ENCODE measurements at regions not wholly inside any gene's neighbourhood (a gene's known extent, or its start where the extent isn't known, plus 50 kb on each side); places are given as distances from the start of the nearest gene placed in this dataset.
"Not testable (repeated sequence)": the region's sequence is repeated elsewhere in the genome, so short reads cannot be mapped to it uniquely, and the experiment has no call there.

DNA sequence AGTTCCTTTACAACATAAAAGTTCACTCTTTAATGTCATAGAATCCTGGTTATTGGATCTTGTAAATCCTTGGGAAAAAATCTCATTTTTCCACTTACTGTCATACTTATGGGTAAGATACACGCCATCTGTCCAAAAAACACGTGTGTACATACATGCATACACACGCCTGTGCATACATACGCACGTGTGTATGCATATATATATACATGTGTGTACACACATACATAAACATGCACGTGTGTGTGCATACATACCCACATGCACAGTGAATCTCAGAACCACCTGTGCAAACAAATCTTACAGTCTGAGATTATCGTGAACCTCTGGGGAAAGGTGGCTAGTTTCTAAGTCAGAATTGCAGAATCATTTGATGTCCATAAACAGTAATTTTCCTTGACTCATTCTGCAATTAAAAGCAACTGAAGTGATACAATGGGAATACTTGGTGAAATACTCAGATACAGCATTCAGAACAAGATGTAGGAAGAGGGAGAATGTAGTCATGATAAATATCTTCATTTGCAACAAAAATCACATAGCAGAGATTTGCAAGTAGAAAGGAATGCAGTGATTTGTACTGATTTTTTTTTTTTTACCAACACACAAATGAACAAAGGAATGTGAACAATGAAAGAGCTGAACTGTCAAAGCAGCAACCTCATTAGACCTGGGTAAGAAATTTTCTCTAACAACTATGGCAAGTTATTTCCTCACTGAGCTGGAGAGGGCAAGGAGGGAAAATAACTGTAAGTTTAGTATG lies 160.6 kb upstream of the POU1F1 start:
- Histone ChIP-seq H3K27ac (ENCODE audit: low read depth in 1 of 2, low read length in 2 of 2) (no peak overlapping the region), H3K4me1 (ENCODE audit: control insufficient read depth in 4 of 4, insufficient read depth in 4 of 4, low read length in 3 of 4) (no peaks in the 10 kb centered on the region), H3K4me3 (ENCODE audit: low read depth in 1 of 3, low read length in 3 of 3) (no peak overlapping the region), H3K36me3 (ENCODE audit: control insufficient read depth in 4 of 4, insufficient read depth in 3 of 4, low read depth in 1 of 4, low read length in 3 of 4) (no peaks in the 10 kb centered on the region), H3K9me3 (ENCODE audit: control insufficient read depth in 4 of 4, low read length in 3 of 4) (no peaks in the 10 kb centered on the region), H3K27me3 (ENCODE audit: control insufficient read depth in 4 of 4, insufficient read depth in 4 of 4, low read length in 3 of 4) (peaks cover 0 to 4% (median 0%) of the 10 kb centered on the region in 4 donors), H3K9ac (ENCODE audit: low read depth in 1 of 2, low read length in 2 of 2) (no peak overlapping the region)
- no peak for DNase-seq (ENCODE audit: low spot score)
- 70% methylated on average over 7 of the region's 7 CpGs for WGBS
- TF ChIP-seq RXRA (IDR thresholded peaks at IDR 0.05) (no peak), FOXA2 (IDR thresholded peaks at IDR 0.05) (no peak), SP1 (IDR thresholded peaks at IDR 0.05) (no peak), HNF4G (IDR thresholded peaks at IDR 0.05) (no peak), YY1 (IDR thresholded peaks at IDR 0.05) (no peak), JUND (IDR thresholded peaks at IDR 0.05) (no peak), NR2F2 (IDR thresholded peaks at IDR 0.05) (no peak), HNF4A (conservative IDR thresholded peaks at IDR 0.05) (no peak), RAD21 (IDR thresholded peaks at IDR 0.05) (no peak), FOXA1 (IDR thresholded peaks at IDR 0.05) (no peak), TAF1 (conservative IDR thresholded peaks at IDR 0.05) (no peak), GABPA (IDR thresholded peaks at IDR 0.05 in 1 of 2, conservative IDR thresholded peaks at IDR 0.05 in 1 of 2) (no peak), EGR1 (IDR thresholded peaks at IDR 0.05; ENCODE audit: low read depth in 2 of 2) (no peak)
- TF ChIP-seq, protein P1, sequence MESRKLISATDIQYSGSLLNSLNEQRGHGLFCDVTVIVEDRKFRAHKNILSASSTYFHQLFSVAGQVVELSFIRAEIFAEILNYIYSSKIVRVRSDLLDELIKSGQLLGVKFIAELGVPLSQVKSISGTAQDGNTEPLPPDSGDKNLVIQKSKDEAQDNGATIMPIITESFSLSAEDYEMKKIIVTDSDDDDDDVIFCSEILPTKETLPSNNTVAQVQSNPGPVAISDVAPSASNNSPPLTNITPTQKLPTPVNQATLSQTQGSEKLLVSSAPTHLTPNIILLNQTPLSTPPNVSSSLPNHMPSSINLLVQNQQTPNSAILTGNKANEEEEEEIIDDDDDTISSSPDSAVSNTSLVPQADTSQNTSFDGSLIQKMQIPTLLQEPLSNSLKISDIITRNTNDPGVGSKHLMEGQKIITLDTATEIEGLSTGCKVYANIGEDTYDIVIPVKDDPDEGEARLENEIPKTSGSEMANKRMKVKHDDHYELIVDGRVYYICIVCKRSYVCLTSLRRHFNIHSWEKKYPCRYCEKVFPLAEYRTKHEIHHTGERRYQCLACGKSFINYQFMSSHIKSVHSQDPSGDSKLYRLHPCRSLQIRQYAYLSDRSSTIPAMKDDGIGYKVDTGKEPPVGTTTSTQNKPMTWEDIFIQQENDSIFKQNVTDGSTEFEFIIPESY (IDR thresholded peaks at IDR 0.05) = no peak
- TF ChIP-seq, protein P2, sequence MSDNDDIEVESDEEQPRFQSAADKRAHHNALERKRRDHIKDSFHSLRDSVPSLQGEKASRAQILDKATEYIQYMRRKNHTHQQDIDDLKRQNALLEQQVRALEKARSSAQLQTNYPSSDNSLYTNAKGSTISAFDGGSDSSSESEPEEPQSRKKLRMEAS (IDR thresholded peaks at IDR 0.05) = no peak
- TF ChIP-seq, protein P3, sequence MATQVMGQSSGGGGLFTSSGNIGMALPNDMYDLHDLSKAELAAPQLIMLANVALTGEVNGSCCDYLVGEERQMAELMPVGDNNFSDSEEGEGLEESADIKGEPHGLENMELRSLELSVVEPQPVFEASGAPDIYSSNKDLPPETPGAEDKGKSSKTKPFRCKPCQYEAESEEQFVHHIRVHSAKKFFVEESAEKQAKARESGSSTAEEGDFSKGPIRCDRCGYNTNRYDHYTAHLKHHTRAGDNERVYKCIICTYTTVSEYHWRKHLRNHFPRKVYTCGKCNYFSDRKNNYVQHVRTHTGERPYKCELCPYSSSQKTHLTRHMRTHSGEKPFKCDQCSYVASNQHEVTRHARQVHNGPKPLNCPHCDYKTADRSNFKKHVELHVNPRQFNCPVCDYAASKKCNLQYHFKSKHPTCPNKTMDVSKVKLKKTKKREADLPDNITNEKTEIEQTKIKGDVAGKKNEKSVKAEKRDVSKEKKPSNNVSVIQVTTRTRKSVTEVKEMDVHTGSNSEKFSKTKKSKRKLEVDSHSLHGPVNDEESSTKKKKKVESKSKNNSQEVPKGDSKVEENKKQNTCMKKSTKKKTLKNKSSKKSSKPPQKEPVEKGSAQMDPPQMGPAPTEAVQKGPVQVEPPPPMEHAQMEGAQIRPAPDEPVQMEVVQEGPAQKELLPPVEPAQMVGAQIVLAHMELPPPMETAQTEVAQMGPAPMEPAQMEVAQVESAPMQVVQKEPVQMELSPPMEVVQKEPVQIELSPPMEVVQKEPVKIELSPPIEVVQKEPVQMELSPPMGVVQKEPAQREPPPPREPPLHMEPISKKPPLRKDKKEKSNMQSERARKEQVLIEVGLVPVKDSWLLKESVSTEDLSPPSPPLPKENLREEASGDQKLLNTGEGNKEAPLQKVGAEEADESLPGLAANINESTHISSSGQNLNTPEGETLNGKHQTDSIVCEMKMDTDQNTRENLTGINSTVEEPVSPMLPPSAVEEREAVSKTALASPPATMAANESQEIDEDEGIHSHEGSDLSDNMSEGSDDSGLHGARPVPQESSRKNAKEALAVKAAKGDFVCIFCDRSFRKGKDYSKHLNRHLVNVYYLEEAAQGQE (IDR thresholded peaks at IDR 0.05) = no peak
- TF ChIP-seq, protein P4, sequence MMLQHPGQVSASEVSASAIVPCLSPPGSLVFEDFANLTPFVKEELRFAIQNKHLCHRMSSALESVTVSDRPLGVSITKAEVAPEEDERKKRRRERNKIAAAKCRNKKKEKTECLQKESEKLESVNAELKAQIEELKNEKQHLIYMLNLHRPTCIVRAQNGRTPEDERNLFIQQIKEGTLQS (IDR thresholded peaks at IDR 0.05) = no peak

DNA sequence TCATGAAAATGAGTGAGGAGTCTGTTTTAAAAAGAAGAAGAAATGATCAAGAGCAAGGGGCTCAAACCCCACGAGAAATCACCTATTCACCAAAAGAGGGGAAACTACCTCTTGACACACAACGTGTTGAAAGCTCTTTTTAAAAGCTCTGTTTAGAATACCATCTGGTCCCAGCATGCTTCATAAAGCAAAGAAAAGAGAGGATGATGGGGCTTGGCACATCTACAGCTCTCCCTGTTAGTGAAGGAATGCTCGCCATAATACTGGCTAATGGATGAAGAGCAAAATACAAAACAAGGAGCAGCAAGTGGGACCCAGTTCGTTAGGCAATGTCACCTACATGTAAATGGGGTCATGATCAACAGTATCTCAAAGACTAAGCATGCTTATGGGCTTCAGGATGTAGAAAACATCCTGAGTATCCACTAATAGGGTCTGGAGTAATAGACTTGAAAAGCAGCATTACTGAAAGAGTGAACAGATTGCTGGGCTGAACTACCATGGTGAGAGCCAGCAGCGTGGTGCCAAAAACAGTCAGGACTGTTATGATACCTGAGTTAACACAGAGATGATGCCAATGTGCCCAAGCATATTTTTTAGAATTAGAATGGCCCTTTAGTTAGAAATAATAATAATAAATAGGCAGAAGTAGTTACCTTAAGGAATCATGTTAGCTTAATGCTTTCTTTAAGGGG lies 159.7 kb upstream of the POU1F1 start:
- H3K9me3 ChIP-seq (ENCODE audit: control insufficient read depth in 4 of 4, low read length in 3 of 4) = no peaks in the 10 kb centered on the region
- no peak overlapping the region for H3K4me3 ChIP-seq (ENCODE audit: low read depth in 1 of 3, low read length in 3 of 3)
- no peak for DNase-seq (ENCODE audit: low spot score)
- H3K4me1 ChIP-seq (ENCODE audit: control insufficient read depth in 4 of 4, insufficient read depth in 4 of 4, low read length in 3 of 4) = no peaks in the 10 kb centered on the region
- peaks cover 0 to 4% (median 0%) of the 10 kb centered on the region in 4 donors for H3K27me3 ChIP-seq (ENCODE audit: control insufficient read depth in 4 of 4, insufficient read depth in 4 of 4, low read length in 3 of 4)
- no peak overlapping the region for H3K27ac ChIP-seq (ENCODE audit: low read depth in 1 of 2, low read length in 2 of 2)
- H3K9ac ChIP-seq (ENCODE audit: low read depth in 1 of 2, low read length in 2 of 2) = no peak overlapping the region
- WGBS = 42% methylated on average over 5 of the region's 5 CpGs
- TF ChIP-seq SP1 (IDR thresholded peaks at IDR 0.05) = no peak
- H3K36me3 ChIP-seq (ENCODE audit: control insufficient read depth in 4 of 4, insufficient read depth in 3 of 4, low read depth in 1 of 4, low read length in 3 of 4) = no peaks in the 10 kb centered on the region

DNA sequence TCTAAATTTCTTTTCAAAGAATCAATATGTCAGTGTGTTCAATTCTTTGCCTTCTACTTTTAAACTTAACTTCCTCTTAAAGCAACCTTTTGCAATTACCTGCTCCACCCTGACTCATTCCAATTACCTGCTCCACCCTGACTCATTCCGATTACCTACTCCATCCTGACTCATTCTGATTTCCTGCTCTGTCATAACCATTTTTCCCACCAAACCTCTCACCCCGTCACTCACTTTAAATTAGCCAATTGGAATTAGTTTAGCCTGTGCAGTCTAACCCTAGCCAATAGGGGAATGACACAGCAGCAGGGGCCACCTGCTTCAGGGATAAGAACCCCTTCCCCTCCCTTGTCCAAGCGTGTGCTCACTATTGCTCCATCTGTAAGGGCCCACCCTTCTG lies 157.1 kb upstream of the POU1F1 start:
- WGBS = 41% methylated on average over 3 of the region's 3 CpGs
- H3K27me3 ChIP-seq (ENCODE audit: control insufficient read depth in 4 of 4, insufficient read depth in 4 of 4, low read length in 3 of 4); H3K4me3 ChIP-seq (ENCODE audit: low read depth in 1 of 3, low read length in 3 of 3); DNase-seq (ENCODE audit: low spot score); H3K4me1 ChIP-seq (ENCODE audit: control insufficient read depth in 4 of 4, insufficient read depth in 4 of 4, low read length in 3 of 4); H3K9me3 ChIP-seq (ENCODE audit: control insufficient read depth in 4 of 4, low read length in 3 of 4); H3K27ac ChIP-seq (ENCODE audit: low read depth in 1 of 2, low read length in 2 of 2); H3K9ac ChIP-seq (ENCODE audit: low read depth in 1 of 2, low read length in 2 of 2); H3K36me3 ChIP-seq (ENCODE audit: control insufficient read depth in 4 of 4, insufficient read depth in 3 of 4, low read depth in 1 of 4, low read length in 3 of 4): not testable (repeated sequence)

Measured in liver (tissue), 7 donors.